ENCODE measurements at regions not wholly inside any gene's neighbourhood (a gene's known extent, or its start where the extent isn't known, plus 50 kb on each side); places are given as distances from the start of the nearest gene placed in this dataset.

DNA sequence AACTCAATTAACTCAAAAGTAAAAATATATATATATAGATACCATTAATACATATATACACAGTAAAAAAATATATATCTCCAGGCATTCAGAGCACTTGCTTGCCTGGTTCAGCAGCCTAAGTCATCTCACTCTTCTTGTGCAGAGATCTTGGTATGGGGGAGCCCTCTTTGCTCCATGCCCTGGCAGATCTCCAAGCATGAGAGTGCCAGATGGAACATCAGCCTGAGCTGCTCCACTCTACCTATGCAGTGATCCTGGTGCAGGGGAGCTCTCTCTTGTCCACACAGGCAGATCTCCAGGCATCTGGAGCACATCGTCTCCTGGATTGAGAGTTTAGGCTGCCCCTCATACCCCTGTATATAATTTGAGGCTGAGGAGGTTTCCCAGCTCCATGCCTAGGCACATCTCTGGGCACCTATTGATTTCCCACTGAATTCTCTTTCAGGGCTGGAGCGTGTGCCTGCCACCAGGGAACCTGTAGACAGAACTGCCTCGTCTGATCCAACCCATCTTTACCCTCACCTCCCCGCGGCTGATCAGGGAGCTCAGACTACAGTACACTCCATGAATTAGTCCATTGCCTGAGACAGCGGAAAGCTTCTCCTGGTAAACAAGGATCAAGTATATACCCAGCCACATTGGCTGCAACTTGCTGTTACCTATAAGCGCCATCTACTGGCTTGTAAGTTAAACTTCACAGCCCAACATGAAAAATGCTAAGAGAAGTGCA, 342.4 kb upstream of the GRIA1 start:
- Histone ChIP-seq H3K36me3 (no peaks in the 10 kb centered on the region), H3K4me3 (no peak overlapping the region), H3K4me1 (no peaks in the 10 kb centered on the region), H3K27ac (no peak overlapping the region), H3K9me3 (peaks cover 0 to 4% (median 1%) of the 10 kb centered on the region in 4 donors), H3K27me3 (no peaks in the 10 kb centered on the region)
- intact Hi-C loops (cut with DNase I): no loop called here
- WGBS, 2 donors: 25 to 32% methylated on average over 7 of the region's 7 CpGs
- no peak for DNase-seq
- no peak for TF ChIP-seq POLR2AphosphoS5 (IDR thresholded peaks at IDR 0.05)
- TF ChIP-seq CTCF (IDR thresholded peaks at IDR 0.05): no peak
- no peak for TF ChIP-seq POLR2A (IDR thresholded peaks at IDR 0.05)
- TF ChIP-seq EP300 (IDR thresholded peaks at IDR 0.05): no peak

- no peaks in the 10 kb centered on the region for H3K4me1 ChIP-seq
- no peaks in the 10 kb centered on the region for H3K36me3 ChIP-seq
- intact Hi-C loops (cut with DNase I): no loop called here
- peaks cover 0 to 4% (median 1%) of the 10 kb centered on the region in 4 donors for H3K9me3 ChIP-seq
- H3K4me3 ChIP-seq: no peak overlapping the region
- WGBS, 2 donors: 24 to 35% methylated on average over 4 of the region's 4 CpGs
- TF ChIP-seq POLR2AphosphoS5 (IDR thresholded peaks at IDR 0.05) (no peak), CTCF (IDR thresholded peaks at IDR 0.05) (no peak), POLR2A (IDR thresholded peaks at IDR 0.05) (no peak), EP300 (IDR thresholded peaks at IDR 0.05) (no peak)
- no peaks in the 10 kb centered on the region for H3K27me3 ChIP-seq
- no peak for DNase-seq
- no peak overlapping the region for H3K27ac ChIP-seq
Measured at GRCh38 chr5:153148624-153148976, 341.9 kb upstream of the GRIA1 start.

GRCh38 chr5:153151558-153151957, 338.9 kb upstream of the GRIA1 start:
- Histone ChIP-seq H3K27me3 (no peaks in the 10 kb centered on the region), H3K27ac (no peak overlapping the region), H3K9me3 (no peaks in the 10 kb centered on the region), H3K36me3 (no peaks in the 10 kb centered on the region), H3K4me1 (no peaks in the 10 kb centered on the region), H3K4me3 (no peak overlapping the region)
- no peak for DNase-seq
- intact Hi-C loops (cut with DNase I): no loop called here
- no peak for TF ChIP-seq POLR2A (IDR thresholded peaks at IDR 0.05)
- no peak for TF ChIP-seq CTCF (IDR thresholded peaks at IDR 0.05)
- TF ChIP-seq POLR2AphosphoS5 (IDR thresholded peaks at IDR 0.05): no peak
- no peak for TF ChIP-seq EP300 (IDR thresholded peaks at IDR 0.05)

GRCh38 chr5:153153086-153153485, 337.4 kb upstream of the GRIA1 start:
- intact Hi-C loops (cut with DNase I): no loop called here

More at GRCh38 chr5:153153086-153153485, 337.4 kb upstream of the GRIA1 start:
- no peaks in the 10 kb centered on the region for H3K27me3 ChIP-seq
- no peaks in the 10 kb centered on the region for H3K36me3 ChIP-seq
- H3K9me3 ChIP-seq: no peaks in the 10 kb centered on the region
- no peaks in the 10 kb centered on the region for H3K4me1 ChIP-seq
- no peak for DNase-seq
- no peak overlapping the region for H3K27ac ChIP-seq
- TF ChIP-seq POLR2AphosphoS5 (IDR thresholded peaks at IDR 0.05) (no peak), POLR2A (IDR thresholded peaks at IDR 0.05) (no peak), EP300 (IDR thresholded peaks at IDR 0.05) (no peak), CTCF (IDR thresholded peaks at IDR 0.05) (no peak)
- H3K4me3 ChIP-seq: no peak overlapping the region
- WGBS, 2 donors: 83 to 94% methylated on average over 1 of the region's 1 CpG

Measured in sigmoid colon (tissue), 6 donors.